GM04504 (cell line): ENCODE measurements at regions not wholly inside any gene's neighbourhood (a gene's known extent, or its start where the extent isn't known, plus 50 kb on each side); places are given as distances from the start of the nearest gene placed in this dataset.
A peak's percentile ranks its signal among the peaks of the same experiment; 100 is the strongest.
"Not testable (repeated sequence)": the region's sequence is repeated elsewhere in the genome, so short reads cannot be mapped to it uniquely, and the experiment has no call there.

Experiments used
- DNase-seq: peaks from one replicate; pipeline ENCODE4 v3.0.0-alpha.2; 2012; ENCODE audit warnings: low read depth

GRCh38 chr20:50428097-50428828 lies 81.9 kb upstream of the PTPN1 start:
- DNase-seq: no peak

GRCh38 chr20:50429412-50429811 lies 80.8 kb upstream of the PTPN1 start:
- no peak for DNase-seq

- DNase-seq: no peak
Observed at GRCh38 chr20:50431066-50431450, 79.1 kb upstream of the PTPN1 start.

GRCh38 chr20:50433001-50433761 lies 77.0 kb upstream of the PTPN1 start:
- no peak for DNase-seq

GRCh38 chr20:50434321-50434652 lies 75.9 kb upstream of the PTPN1 start:
- DNase-seq: no peak

- no peak for DNase-seq
Observed at GRCh38 chr20:50434653-50435396, 75.4 kb upstream of the PTPN1 start.

- DNase-seq: no peak
Observed at GRCh38 chr20:50435397-50436051, 74.7 kb upstream of the PTPN1 start.

- no peak for DNase-seq
Observed at GRCh38 chr20:50436052-50436656, 74.0 kb upstream of the PTPN1 start.

GRCh38 chr20:50436696-50437095 lies 73.5 kb upstream of the PTPN1 start:
- DNase-seq: no peak

GRCh38 chr20:50438986-50439407 lies 71.2 kb upstream of the PTPN1 start:
- DNase-seq: peak; percentile 42

GRCh38 chr20:50439539-50440453 lies 70.4 kb upstream of the PTPN1 start:
- DNase-seq: no peak

GRCh38 chr20:50442512-50442911 lies 67.7 kb upstream of the PTPN1 start:
- no peak for DNase-seq

- DNase-seq: no peak
Observed at GRCh38 chr20:50445354-50446151, 64.6 kb upstream of the PTPN1 start.

- no peak for DNase-seq
Observed at GRCh38 chr20:50446351-50447101, 63.7 kb upstream of the PTPN1 start.

GRCh38 chr20:50447102-50447804 lies 62.9 kb upstream of the PTPN1 start:
- no peak for DNase-seq

GRCh38 chr20:50447817-50448216 lies 62.4 kb upstream of the PTPN1 start:
- DNase-seq: no peak

- DNase-seq: not testable (repeated sequence)
Observed at GRCh38 chr20:50448625-50449403, 61.4 kb upstream of the PTPN1 start.
